ENCODE measurements at regions not wholly inside any gene's neighbourhood (a gene's known extent, or its start where the extent isn't known, plus 50 kb on each side); places are given as distances from the start of the nearest gene placed in this dataset.

- no peak for DNase-seq (ENCODE audit: low spot score, unreplicated experiment)
- TF ChIP-seq, protein P1, sequence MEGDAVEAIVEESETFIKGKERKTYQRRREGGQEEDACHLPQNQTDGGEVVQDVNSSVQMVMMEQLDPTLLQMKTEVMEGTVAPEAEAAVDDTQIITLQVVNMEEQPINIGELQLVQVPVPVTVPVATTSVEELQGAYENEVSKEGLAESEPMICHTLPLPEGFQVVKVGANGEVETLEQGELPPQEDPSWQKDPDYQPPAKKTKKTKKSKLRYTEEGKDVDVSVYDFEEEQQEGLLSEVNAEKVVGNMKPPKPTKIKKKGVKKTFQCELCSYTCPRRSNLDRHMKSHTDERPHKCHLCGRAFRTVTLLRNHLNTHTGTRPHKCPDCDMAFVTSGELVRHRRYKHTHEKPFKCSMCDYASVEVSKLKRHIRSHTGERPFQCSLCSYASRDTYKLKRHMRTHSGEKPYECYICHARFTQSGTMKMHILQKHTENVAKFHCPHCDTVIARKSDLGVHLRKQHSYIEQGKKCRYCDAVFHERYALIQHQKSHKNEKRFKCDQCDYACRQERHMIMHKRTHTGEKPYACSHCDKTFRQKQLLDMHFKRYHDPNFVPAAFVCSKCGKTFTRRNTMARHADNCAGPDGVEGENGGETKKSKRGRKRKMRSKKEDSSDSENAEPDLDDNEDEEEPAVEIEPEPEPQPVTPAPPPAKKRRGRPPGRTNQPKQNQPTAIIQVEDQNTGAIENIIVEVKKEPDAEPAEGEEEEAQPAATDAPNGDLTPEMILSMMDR (IDR thresholded peaks at IDR 0.05; ENCODE audit: unreplicated experiment): no peak
- Mint-ChIP-seq H3K9me3 (ENCODE audit: low read depth) (no peaks in the 10 kb centered on the region), H3K36me3 (ENCODE audit: insufficient read depth) (no peaks in the 10 kb centered on the region), H3K4me1 (ENCODE audit: low read depth) (no peaks in the 10 kb centered on the region), H3K27me3 (peaks cover 10% of the 10 kb centered on the region), H3K27ac (no peak overlapping the region), H3K4me3 (ENCODE audit: low read depth) (no peak overlapping the region)
These were observed 278.7 kb downstream of the FOXO1 start for GRCh38 chr13:40387775-40388174.

DNA sequence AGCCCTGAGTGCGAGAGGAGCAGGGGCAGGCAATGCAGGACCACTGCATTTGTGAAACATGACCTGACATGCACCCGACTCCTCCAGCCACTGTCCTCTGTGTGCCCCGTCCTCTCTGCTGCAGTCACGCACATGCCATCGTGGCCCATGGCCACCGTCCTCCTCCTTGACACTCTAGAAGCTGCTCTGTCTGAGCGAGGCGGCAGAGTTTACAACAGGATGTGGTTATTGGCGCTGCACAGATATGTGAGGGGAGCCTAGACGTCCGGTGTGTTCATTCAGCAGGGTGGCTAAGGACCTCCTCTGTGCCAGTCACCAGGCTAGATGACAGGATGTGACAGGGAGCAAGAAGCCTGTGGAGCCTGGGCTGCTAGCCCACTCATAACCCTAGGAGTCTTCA is 277.8 kb downstream of the FOXO1 start:
- no peak for DNase-seq (ENCODE audit: low spot score, unreplicated experiment)
- H3K36me3 Mint-ChIP-seq (ENCODE audit: insufficient read depth): no peaks in the 10 kb centered on the region
- TF ChIP-seq, protein P1 (IDR thresholded peaks at IDR 0.05; ENCODE audit: unreplicated experiment): no peak
- peaks cover 10% of the 10 kb centered on the region for H3K27me3 Mint-ChIP-seq
- H3K4me1 Mint-ChIP-seq (ENCODE audit: low read depth): no peaks in the 10 kb centered on the region
- no peak overlapping the region for H3K27ac Mint-ChIP-seq
- no peaks in the 10 kb centered on the region for H3K9me3 Mint-ChIP-seq (ENCODE audit: low read depth)
- H3K4me3 Mint-ChIP-seq (ENCODE audit: low read depth): no peak overlapping the region

- TF ChIP-seq, protein P1 (IDR thresholded peaks at IDR 0.05; ENCODE audit: unreplicated experiment): no peak
- Mint-ChIP-seq H3K27ac (no peak overlapping the region), H3K4me3 (ENCODE audit: low read depth) (no peak overlapping the region), H3K4me1 (ENCODE audit: low read depth) (no peaks in the 10 kb centered on the region), H3K36me3 (ENCODE audit: insufficient read depth) (no peaks in the 10 kb centered on the region), H3K27me3 (peaks cover 10% of the 10 kb centered on the region), H3K9me3 (ENCODE audit: low read depth) (no peaks in the 10 kb centered on the region)
- no peak for DNase-seq (ENCODE audit: low spot score, unreplicated experiment)
These were observed 277.3 kb downstream of the FOXO1 start for GRCh38 chr13:40389081-40389641.

DNA sequence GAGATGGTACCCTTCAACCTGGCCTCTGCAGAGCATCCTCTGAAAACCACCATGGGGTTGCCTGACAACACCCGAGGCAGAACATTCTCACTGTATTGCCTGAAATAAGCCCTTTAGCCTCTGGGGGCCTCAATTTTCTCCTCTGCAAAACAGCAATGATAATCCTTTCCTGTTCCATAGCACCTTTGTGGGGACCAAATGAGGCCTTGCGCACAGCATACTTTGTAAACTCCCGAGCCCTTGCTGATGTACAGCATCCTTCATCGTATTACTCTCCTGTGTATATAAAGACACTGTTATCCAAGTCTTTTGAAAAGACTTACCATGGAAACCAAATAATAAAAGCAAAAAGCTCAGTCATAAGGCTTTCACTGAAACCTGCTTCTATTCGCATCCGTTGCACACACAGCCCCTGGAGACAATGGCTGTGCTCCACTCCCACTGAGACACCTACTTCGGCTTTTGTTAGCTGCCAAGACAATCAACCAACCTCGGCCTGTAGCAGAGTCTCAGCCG is 276.0 kb downstream of the FOXO1 start:
- H3K9me3 Mint-ChIP-seq (ENCODE audit: low read depth): no peaks in the 10 kb centered on the region
- peaks cover 10% of the 10 kb centered on the region for H3K27me3 Mint-ChIP-seq
- no peak overlapping the region for H3K27ac Mint-ChIP-seq
- H3K36me3 Mint-ChIP-seq (ENCODE audit: insufficient read depth): no peaks in the 10 kb centered on the region
- DNase-seq (ENCODE audit: low spot score, unreplicated experiment): no peak
- H3K4me3 Mint-ChIP-seq (ENCODE audit: low read depth): no peak overlapping the region
- H3K4me1 Mint-ChIP-seq (ENCODE audit: low read depth): no peaks in the 10 kb centered on the region
- TF ChIP-seq, protein P1 (IDR thresholded peaks at IDR 0.05; ENCODE audit: unreplicated experiment): no peak

DNA sequence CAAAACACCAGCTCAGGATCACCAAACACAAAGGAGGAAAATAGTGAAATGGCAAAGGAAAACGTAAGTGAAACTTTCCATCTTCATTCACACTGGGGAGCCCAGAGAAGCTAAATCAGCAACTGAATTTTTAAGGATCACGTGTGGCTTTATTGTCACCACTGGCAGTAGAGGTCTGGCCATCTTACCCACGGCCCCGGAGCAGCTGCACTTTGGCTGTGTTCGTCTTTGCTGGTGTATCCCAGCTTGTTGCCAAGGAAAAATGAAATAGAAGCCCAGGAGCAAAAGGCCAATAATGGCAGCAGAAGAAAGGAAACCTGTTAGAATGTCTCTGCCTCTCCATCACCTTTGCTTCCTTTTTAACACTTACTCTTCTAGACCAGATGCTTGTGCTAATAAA is 274.7 kb downstream of the FOXO1 start:
- DNase-seq (ENCODE audit: low spot score, unreplicated experiment): no peak
- Mint-ChIP-seq H3K27me3 (peaks cover 10% of the 10 kb centered on the region), H3K9me3 (ENCODE audit: low read depth) (peaks cover 6% of the 10 kb centered on the region), H3K4me1 (ENCODE audit: low read depth) (no peaks in the 10 kb centered on the region), H3K36me3 (ENCODE audit: insufficient read depth) (no peaks in the 10 kb centered on the region), H3K4me3 (ENCODE audit: low read depth) (no peak overlapping the region), H3K27ac (no peak overlapping the region)
- TF ChIP-seq, protein P1 (IDR thresholded peaks at IDR 0.05; ENCODE audit: unreplicated experiment): no peak
